Trophoblast cell (in vitro differentiated cells and primary cell): ENCODE measurements at regions not wholly inside any gene's neighbourhood (a gene's known extent, or its start where the extent isn't known, plus 50 kb on each side); places are given as distances from the start of the nearest gene placed in this dataset.

Experiments used
- DNase-seq, 2 donors: peaks; one replicate each; pipeline ENCODE4 v3.0.0-alpha.2; 2016
- H2AFZ ChIP-seq: 2 replicates; pipeline ENCODE4 v1.6.1; 2013; ENCODE audit warnings: low read length, moderate library complexity, mild to moderate bottlenecking; ENCODE audit not compliant: insufficient read depth, poor library complexity
- H2AK5ac ChIP-seq: 2 replicates; pipeline ENCODE4 v1.6.1; 2013; ENCODE audit warnings: mild to moderate bottlenecking, low read length
- H2BK120ac ChIP-seq: 2 replicates; pipeline ENCODE4 v1.6.1; 2013; ENCODE audit warnings: low read length, mild to moderate bottlenecking, moderate library complexity; ENCODE audit not compliant: insufficient read depth, poor library complexity
- H2BK12ac ChIP-seq: 2 replicates; pipeline ENCODE4 v1.6.1; 2013; ENCODE audit warnings: mild to moderate bottlenecking, low read length, moderate library complexity
- H2BK5ac ChIP-seq: 2 replicates; pipeline ENCODE4 v1.6.1; 2013; ENCODE audit warnings: low read length, low read depth, moderate library complexity, mild to moderate bottlenecking; ENCODE audit not compliant: poor library complexity
- H3K14ac ChIP-seq: 2 replicates; pipeline ENCODE4 v1.6.1; 2013; ENCODE audit warnings: mild to moderate bottlenecking, low read length
- H3K18ac ChIP-seq: 2 replicates; pipeline ENCODE4 v1.6.1; 2013; ENCODE audit warnings: mild to moderate bottlenecking, low read length
- H3K23ac ChIP-seq: 2 replicates; pipeline ENCODE4 v1.6.1; 2013; ENCODE audit warnings: low read length
- H3K27ac ChIP-seq: 2 replicates; pipeline ENCODE4 v1.5.1; 2013; ENCODE audit warnings: low read depth, mild to moderate bottlenecking, inconsistent platforms, low read length, moderate library complexity
- H3K27me3 ChIP-seq: 2 replicates; pipeline ENCODE4 v1.6.1; 2013; ENCODE audit warnings: inconsistent platforms, mild to moderate bottlenecking, low read length, moderate library complexity; ENCODE audit not compliant: insufficient read depth
- H3K36me3 ChIP-seq, 2 experiments: 1 replicate in 1 of 2; 2 replicates in 1 of 2; pipeline ENCODE4 v1.6.1; 2013; ENCODE audit warnings: low read length in 2 of 2, mild to moderate bottlenecking in 2 of 2, moderate library complexity in 1 of 2; ENCODE audit not compliant: insufficient read depth in 2 of 2, control insufficient read depth in 1 of 2
- H3K4ac ChIP-seq: 2 replicates; pipeline ENCODE4 v1.6.1; 2013; ENCODE audit warnings: low read depth, mild to moderate bottlenecking, low read length, moderate library complexity
- H3K4me1 ChIP-seq, 2 experiments: 1 replicate in 1 of 2; 2 replicates in 1 of 2; pipeline ENCODE4 v1.6.1; 2013; ENCODE audit warnings: low read length in 2 of 2, mild to moderate bottlenecking in 2 of 2, moderate library complexity in 1 of 2; ENCODE audit not compliant: insufficient read depth in 2 of 2, control insufficient read depth in 1 of 2
- H3K4me2 ChIP-seq: 2 replicates; pipeline ENCODE4 v1.6.1; 2013; ENCODE audit warnings: inconsistent platforms, mild to moderate bottlenecking, low read length, moderate library complexity
- H3K4me3 ChIP-seq: 2 replicates; pipeline ENCODE4 v1.5.1; 2013; ENCODE audit warnings: mild to moderate bottlenecking, low read depth, low read length, inconsistent platforms
- H3K79me1 ChIP-seq: one replicate; pipeline ENCODE4 v1.6.1; 2013; ENCODE audit warnings: low read length
- H3K79me2 ChIP-seq: 2 replicates; pipeline ENCODE4 v1.6.1; 2013; ENCODE audit warnings: low read length, mild to moderate bottlenecking; ENCODE audit not compliant: control insufficient read depth, insufficient read depth, poor library complexity
- H3K9ac ChIP-seq: 2 replicates; pipeline ENCODE4 v1.6.1; 2013; ENCODE audit warnings: mild to moderate bottlenecking, low read length
- H3K9me3 ChIP-seq: 2 replicates; pipeline ENCODE4 v1.6.1; 2013; ENCODE audit warnings: low read depth, mild to moderate bottlenecking, control low read depth, inconsistent platforms, low read length; ENCODE audit not compliant: insufficient read depth
- H4K12ac ChIP-seq: 2 replicates; pipeline ENCODE4 v1.6.1; 2013; ENCODE audit warnings: low read depth, mild to moderate bottlenecking, low read length, moderate library complexity
- H4K8ac ChIP-seq: 2 replicates; pipeline ENCODE4 v1.6.1; 2013; ENCODE audit warnings: low read depth, mild to moderate bottlenecking, low read length, moderate library complexity
- H4K91ac ChIP-seq: one replicate; pipeline ENCODE4 v1.6.1; 2013; ENCODE audit warnings: low read depth, mild to moderate bottlenecking, low read length, moderate library complexity
- WGBS: extraction: QIAGEN DNeasy Blood & Tissue Kit; methylation state at CpG from one replicate; pipeline ENCODE4 v1.1.7; 2013; ENCODE audit warnings: missing lambda C conversion rate; ENCODE audit not compliant: insufficient read length, insufficient coverage; ENCODE audit errors: extremely low coverage; 5-methylcytosine and 5-hydroxymethylcytosine counted together

- no peaks in the 10 kb centered on the region for H3K36me3 ChIP-seq
- no CpG with 5 or more reads among the region's 2 CpGs for WGBS
Observed at GRCh38 chrY:21253455-21254248, 257.5 kb upstream of the RBMY1B start.

GRCh38 chrY:21254476-21254875 is 256.7 kb upstream of the RBMY1B start:
- no peaks in the 10 kb centered on the region for H3K36me3 ChIP-seq
- H3K79me1 ChIP-seq = no peaks in the 10 kb centered on the region
- no peak overlapping the region for H3K23ac ChIP-seq
- H4K91ac ChIP-seq = no peak overlapping the region
- H3K9me3 ChIP-seq = peaks cover 3% of the 10 kb centered on the region
- no peak overlapping the region for H3K18ac ChIP-seq
- WGBS = no CpG with 5 or more reads among the region's 2 CpGs
- no peak overlapping the region for H2BK5ac ChIP-seq
- no peak for DNase-seq
- H4K12ac ChIP-seq = no peak overlapping the region
- H2AK5ac ChIP-seq = no peak overlapping the region
- H3K79me2 ChIP-seq = no peaks in the 10 kb centered on the region
- H3K9ac ChIP-seq = no peak overlapping the region
- no peak overlapping the region for H3K27ac ChIP-seq
- H2AFZ ChIP-seq = no peak overlapping the region
- H4K8ac ChIP-seq = no peak overlapping the region
- H2BK120ac ChIP-seq = no peak overlapping the region
- no peak overlapping the region for H2BK12ac ChIP-seq
- no peak overlapping the region for H3K14ac ChIP-seq
- H3K4me1 ChIP-seq = no peaks in the 10 kb centered on the region
- H3K4me2 ChIP-seq = no peak overlapping the region
- H3K4ac ChIP-seq = no peak overlapping the region
- H3K4me3 ChIP-seq = no peak overlapping the region
- no peaks in the 10 kb centered on the region for H3K27me3 ChIP-seq

More at GRCh38 chrY:21253455-21254248, 257.5 kb upstream of the RBMY1B start:
- Histone ChIP-seq H3K4ac (no peak overlapping the region), H4K8ac (no peak overlapping the region), H3K27me3 (no peaks in the 10 kb centered on the region), H2BK5ac (no peak overlapping the region), H3K79me2 (no peaks in the 10 kb centered on the region), H3K23ac (no peak overlapping the region), H3K18ac (no peak overlapping the region), H3K4me1 (no peaks in the 10 kb centered on the region), H2BK12ac (no peak overlapping the region), H2AFZ (no peak overlapping the region), H4K91ac (no peak overlapping the region), H3K27ac (no peak overlapping the region), H3K14ac (no peak overlapping the region), H3K9me3 (peaks cover 6% of the 10 kb centered on the region), H3K9ac (no peak overlapping the region), H3K4me3 (no peak overlapping the region), H3K4me2 (no peak overlapping the region), H2AK5ac (no peak overlapping the region), H3K79me1 (no peaks in the 10 kb centered on the region), H4K12ac (no peak overlapping the region), H2BK120ac (no peak overlapping the region)
- DNase-seq = no peak

- Histone ChIP-seq H3K4me3 (no peak overlapping the region), H3K4me1 (no peaks in the 10 kb centered on the region), H3K36me3 (no peaks in the 10 kb centered on the region), H3K4ac (no peak overlapping the region), H4K8ac (no peak overlapping the region), H4K91ac (no peak overlapping the region), H2BK12ac (no peak overlapping the region), H2AK5ac (no peak overlapping the region), H3K23ac (no peak overlapping the region), H2AFZ (no peak overlapping the region), H4K12ac (no peak overlapping the region), H2BK5ac (no peak overlapping the region), H3K79me1 (no peaks in the 10 kb centered on the region), H3K18ac (no peak overlapping the region), H3K9ac (no peak overlapping the region), H2BK120ac (no peak overlapping the region), H3K14ac (no peak overlapping the region), H3K27ac (no peak overlapping the region), H3K27me3 (no peaks in the 10 kb centered on the region), H3K79me2 (no peaks in the 10 kb centered on the region), H3K4me2 (no peak overlapping the region), H3K9me3 (no peaks in the 10 kb centered on the region)
- no peak for DNase-seq
Observed at GRCh38 chrY:21256820-21257219, 254.3 kb upstream of the RBMY1B start.

- WGBS = no CpG with 5 or more reads among the region's 1 CpG
- no peak overlapping the region for H4K91ac ChIP-seq
- H2AK5ac ChIP-seq = no peak overlapping the region
- H3K9ac ChIP-seq = no peak overlapping the region
- H3K14ac ChIP-seq = no peak overlapping the region
- no peak overlapping the region for H2BK120ac ChIP-seq
- H3K23ac ChIP-seq = no peak overlapping the region
- no peak overlapping the region for H3K4me2 ChIP-seq
- no peak overlapping the region for H2BK5ac ChIP-seq
- H4K8ac ChIP-seq = no peak overlapping the region
- H3K4ac ChIP-seq = no peak overlapping the region
- no peak overlapping the region for H3K18ac ChIP-seq
- H3K36me3 ChIP-seq = no peaks in the 10 kb centered on the region
- no peak overlapping the region for H4K12ac ChIP-seq
- DNase-seq = no peak
- H3K79me2 ChIP-seq = no peaks in the 10 kb centered on the region
- H3K4me1 ChIP-seq = no peaks in the 10 kb centered on the region
- no peak overlapping the region for H3K27ac ChIP-seq
- peaks cover 2% of the 10 kb centered on the region for H3K9me3 ChIP-seq
- H3K27me3 ChIP-seq = no peaks in the 10 kb centered on the region
- H2AFZ ChIP-seq = no peak overlapping the region
- no peak overlapping the region for H3K4me3 ChIP-seq
- H3K79me1 ChIP-seq = no peaks in the 10 kb centered on the region
- H2BK12ac ChIP-seq = no peak overlapping the region
Observed at GRCh38 chrY:21259707-21260106, 251.4 kb upstream of the RBMY1B start.
